OCI-LY7 (cell line): ENCODE measurements at regions not wholly inside any gene's neighbourhood (a gene's known extent, or its start where the extent isn't known, plus 50 kb on each side); places are given as distances from the start of the nearest gene placed in this dataset.

Experiments
- BruUV-seq: library from RNA; stranded (reverse); fragments of 400-500 nt; replicated peaks from 2 replicates; lab custom pipeline; 2021; lab: Mats Ljungman, UMichigan
- CTCF ChIA-PET: fragments of 300-600 bp; sonication (Branson Sonifier 250); formaldehyde crosslinking; loops from one replicate; lab custom pipeline; 2022; ENCODE audit warnings: antibody characterized with exemption; ENCODE audit not compliant: unreplicated experiment; lab: Charles Lee
- POLR2A ChIA-PET: fragments of 300-600 bp; sonication (Branson Sonifier 250); formaldehyde crosslinking; loops from one replicate; lab custom pipeline; 2022; ENCODE audit warnings: antibody characterized with exemption; lab: Charles Lee
- DNase-seq: peaks from one replicate; pipeline ENCODE4 v3.0.0-alpha.2; 2015; ENCODE audit warnings: low spot score
- H2AFZ ChIP-seq: fragments of 200-600 bp; sonication (generic), shearing (Covaris generic); 2 replicates; pipeline ENCODE4 v1.6.1; 2014; ENCODE audit warnings: mild to moderate bottlenecking, antibody characterized with exemption, low read length, moderate library complexity
- H3K27ac ChIP-seq: fragments of 200-600 bp; sonication (generic); 2 replicates; pipeline ENCODE4 v1.5.1; 2014; ENCODE audit warnings: mixed run types, low read depth, mild to moderate bottlenecking, moderate library complexity, low read length, inconsistent platforms; ENCODE audit not compliant: poor library complexity, severe bottlenecking
- H3K36me3 ChIP-seq: fragments of 200-600 bp; sonication (generic); 2 replicates; pipeline ENCODE4 v1.6.1; 2014; ENCODE audit warnings: mild to moderate bottlenecking, antibody characterized with exemption, low read length, moderate library complexity, mixed read lengths; ENCODE audit not compliant: insufficient read depth
- H3K4me1 ChIP-seq: fragments of 200-600 bp; sonication (generic); 2 replicates; pipeline ENCODE4 v1.5.1; 2014; ENCODE audit warnings: mild to moderate bottlenecking, low read length; ENCODE audit not compliant: insufficient read depth, poor library complexity, severe bottlenecking
- H3K4me2 ChIP-seq: fragments of 200-600 bp; sonication (generic); 2 replicates; pipeline ENCODE4 v1.6.1; 2014; ENCODE audit warnings: mild to moderate bottlenecking, low read length
- H3K4me3 ChIP-seq: fragments of 200-600 bp; sonication (generic); 2 replicates; pipeline ENCODE4 v1.5.1; 2014; ENCODE audit warnings: mild to moderate bottlenecking, low read depth, low read length; ENCODE audit not compliant: poor library complexity, severe bottlenecking
- H3K79me2 ChIP-seq: fragments of 200-600 bp; sonication (generic); 2 replicates; pipeline ENCODE4 v1.6.1; 2016; ENCODE audit warnings: low read depth, mild to moderate bottlenecking, low read length, moderate library complexity, mixed read lengths; ENCODE audit not compliant: insufficient read depth
- H3K9me2 ChIP-seq: fragments of 200-600 bp; sonication (generic); 2 replicates; pipeline ENCODE4 v1.6.1; 2016; ENCODE audit warnings: mild to moderate bottlenecking, low read length, mixed read lengths; ENCODE audit not compliant: insufficient read depth
- H3K9me3 ChIP-seq: fragments of 200-600 bp; sonication (generic); 2 replicates; pipeline ENCODE4 v1.6.1; 2014; ENCODE audit warnings: mild to moderate bottlenecking, mixed run types, low read length, mixed read lengths
- H4K20me1 ChIP-seq: fragments of 200-600 bp; sonication (generic); 2 replicates; pipeline ENCODE4 v1.6.1; 2014; ENCODE audit warnings: mild to moderate bottlenecking, antibody characterized with exemption, low read length, moderate library complexity, mixed read lengths; ENCODE audit not compliant: insufficient read depth
- EZH2phosphoT487 ChIP-seq: fragments of 200-600 bp; sonication (generic); IDR thresholded peaks from 2 replicates; pipeline ENCODE4 v1.6.1; 2018; ENCODE audit warnings: low read depth, borderline replicate concordance, mild to moderate bottlenecking, mixed run types, antibody characterized with exemption, low read length, moderate library complexity, mixed read lengths
- intact Hi-C: fragments of 100-400 bp; cut with micrococcal nuclease; formaldehyde crosslinking; loops from one replicate; pipeline ENCODE4 v1.10.0; 2022; ENCODE audit not compliant: unreplicated experiment
- TF ChIP-seq, protein P1 (sequence below): fragments of 200-600 bp; sonication (generic); conservative IDR thresholded peaks from 2 replicates; pipeline ENCODE4 v1.5.1; 2014; ENCODE audit warnings: mild to moderate bottlenecking, antibody characterized with exemption, low read length, moderate library complexity, mixed read lengths

GRCh38 chr4:136320465-136320813 is 1211.9 kb downstream of the PCDH18 start:
- no peaks in the 10 kb centered on the region for H3K36me3 ChIP-seq
- DNase-seq = no peak
- no peaks in the 10 kb centered on the region for H3K79me2 ChIP-seq
- no peaks in the 10 kb centered on the region for H3K9me2 ChIP-seq
- no peak overlapping the region for H3K27ac ChIP-seq
- H3K4me3 ChIP-seq = no peak overlapping the region
- H3K9me3 ChIP-seq = no peaks in the 10 kb centered on the region
- TF ChIP-seq EZH2phosphoT487 = no peak
- TF ChIP-seq, protein P1, sequence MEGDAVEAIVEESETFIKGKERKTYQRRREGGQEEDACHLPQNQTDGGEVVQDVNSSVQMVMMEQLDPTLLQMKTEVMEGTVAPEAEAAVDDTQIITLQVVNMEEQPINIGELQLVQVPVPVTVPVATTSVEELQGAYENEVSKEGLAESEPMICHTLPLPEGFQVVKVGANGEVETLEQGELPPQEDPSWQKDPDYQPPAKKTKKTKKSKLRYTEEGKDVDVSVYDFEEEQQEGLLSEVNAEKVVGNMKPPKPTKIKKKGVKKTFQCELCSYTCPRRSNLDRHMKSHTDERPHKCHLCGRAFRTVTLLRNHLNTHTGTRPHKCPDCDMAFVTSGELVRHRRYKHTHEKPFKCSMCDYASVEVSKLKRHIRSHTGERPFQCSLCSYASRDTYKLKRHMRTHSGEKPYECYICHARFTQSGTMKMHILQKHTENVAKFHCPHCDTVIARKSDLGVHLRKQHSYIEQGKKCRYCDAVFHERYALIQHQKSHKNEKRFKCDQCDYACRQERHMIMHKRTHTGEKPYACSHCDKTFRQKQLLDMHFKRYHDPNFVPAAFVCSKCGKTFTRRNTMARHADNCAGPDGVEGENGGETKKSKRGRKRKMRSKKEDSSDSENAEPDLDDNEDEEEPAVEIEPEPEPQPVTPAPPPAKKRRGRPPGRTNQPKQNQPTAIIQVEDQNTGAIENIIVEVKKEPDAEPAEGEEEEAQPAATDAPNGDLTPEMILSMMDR = no peak
- POLR2A ChIA-PET = no interaction called here
- no TSS peak for BruUV-seq
- H4K20me1 ChIP-seq = no peaks in the 10 kb centered on the region
- no peaks in the 10 kb centered on the region for H3K4me1 ChIP-seq
- no peak overlapping the region for H2AFZ ChIP-seq
- CTCF ChIA-PET = no interaction called here
- no peak overlapping the region for H3K4me2 ChIP-seq
- intact Hi-C loops = no loop called here

- TF ChIP-seq, protein P1 = no peak
- no peak for TF ChIP-seq EZH2phosphoT487
- H2AFZ ChIP-seq = no peak overlapping the region
- no peak overlapping the region for H3K4me2 ChIP-seq
- H3K36me3 ChIP-seq = no peaks in the 10 kb centered on the region
- no peaks in the 10 kb centered on the region for H3K9me3 ChIP-seq
- intact Hi-C loops = no loop called here
- DNase-seq = no peak
- H3K4me3 ChIP-seq = no peak overlapping the region
- no TSS peak for BruUV-seq
- H3K79me2 ChIP-seq = no peaks in the 10 kb centered on the region
- H3K27ac ChIP-seq = no peak overlapping the region
- H4K20me1 ChIP-seq = no peaks in the 10 kb centered on the region
- H3K4me1 ChIP-seq = no peaks in the 10 kb centered on the region
- H3K9me2 ChIP-seq = no peaks in the 10 kb centered on the region
- CTCF ChIA-PET = no interaction called here
- POLR2A ChIA-PET = no interaction called here
Measured at GRCh38 chr4:136319789-136320464, 1212.4 kb downstream of the PCDH18 start.

- ChIA-PET CTCF (no interaction called here), POLR2A (interaction anchor here (0.6 to 0.7 kb wide), 2 partner anchors 9 to 193 kb away, joined by 3 read pairs; no protein-coding TSS in a partner anchor)
- Histone ChIP-seq H3K4me2 (no peak overlapping the region), H4K20me1 (no peaks in the 10 kb centered on the region), H3K4me3 (no peak overlapping the region), H3K36me3 (no peaks in the 10 kb centered on the region), H3K4me1 (no peaks in the 10 kb centered on the region), H3K9me2 (no peaks in the 10 kb centered on the region), H2AFZ (no peak overlapping the region), H3K9me3 (no peaks in the 10 kb centered on the region), H3K79me2 (no peaks in the 10 kb centered on the region), H3K27ac (no peak overlapping the region)
- intact Hi-C loops = no loop called here
- DNase-seq = no peak
- TF ChIP-seq EZH2phosphoT487 = no peak
- TF ChIP-seq, protein P1 = no peak
- no TSS peak for BruUV-seq
Measured at GRCh38 chr4:136316961-136317360, 1215.3 kb downstream of the PCDH18 start.
